Aorta (tissue), 5 donors: ENCODE measurements at regions not wholly inside any gene's neighbourhood (a gene's known extent, or its start where the extent isn't known, plus 50 kb on each side); places are given as distances from the start of the nearest gene placed in this dataset.
A peak's percentile ranks its signal among the peaks of the same experiment; 100 is the strongest.

Experiments
- ATAC-seq: fragments of 200-7000 bp; cut with Tn5 transposase; one replicate; pipeline ENCODE4 v1.9.1; 2022; ENCODE audit warnings: moderate library complexity; ENCODE audit not compliant: low FRiP score
- DNase-seq, 2 donors: peaks; one replicate each; pipeline ENCODE4 v3.0.0-alpha.2; 2020
- H3K27ac ChIP-seq, 2 donors: one replicate each; pipeline ENCODE4 v1.5.1; 2013; ENCODE audit warnings: low read length in 2 of 2, mild to moderate bottlenecking in 2 of 2, moderate library complexity in 2 of 2, control low read depth in 1 of 2, inconsistent platforms in 1 of 2, low read depth in 1 of 2
- H3K27me3 ChIP-seq, 2 donors: one replicate each; pipeline ENCODE4 v1.6.1; 2013; ENCODE audit warnings: control low read depth in 1 of 2, low read length in 1 of 2, mild to moderate bottlenecking in 1 of 2, moderate library complexity in 1 of 2; ENCODE audit not compliant: insufficient read depth in 2 of 2, control insufficient read depth in 1 of 2
- H3K36me3 ChIP-seq, 2 donors: one replicate each; pipeline ENCODE4 v1.6.1; 2013; ENCODE audit warnings: control low read depth in 1 of 2, low read length in 1 of 2, mild to moderate bottlenecking in 1 of 2; ENCODE audit not compliant: insufficient read depth in 2 of 2, control insufficient read depth in 1 of 2
- H3K4me1 ChIP-seq, 2 donors: one replicate each; pipeline ENCODE4 v1.6.1; 2013; ENCODE audit warnings: low read length in 2 of 2, control low read depth in 1 of 2, mild to moderate bottlenecking in 1 of 2, moderate library complexity in 1 of 2; ENCODE audit not compliant: insufficient read depth in 2 of 2, control insufficient read depth in 1 of 2
- H3K4me3 ChIP-seq, 2 donors: one replicate each; pipeline ENCODE4 v1.5.1; 2013; ENCODE audit warnings: low read length in 2 of 2, control low read depth in 1 of 2, mild to moderate bottlenecking in 1 of 2
- H3K9me3 ChIP-seq: one replicate; pipeline ENCODE4 v1.6.1; 2013; ENCODE audit warnings: mild to moderate bottlenecking, low read length; ENCODE audit not compliant: control insufficient read depth
- WGBS, 2 donors: extraction: QIAGEN DNeasy Blood & Tissue Kit; methylation state at CpG; one replicate each; pipeline ENCODE4 v1.1.7; 2013; 5-methylcytosine and 5-hydroxymethylcytosine counted together
- intact Hi-C, 2 donors: fragments of 100-400 bp; cut with DNase I; formaldehyde crosslinking; loops; one replicate each; pipeline versions ENCODE4 v1.14.2 to v1.15.0; 2022
- donor health status: healthy with polysubstance abuse.
- donor health status: Bipolar disorder and iron deficiency.
- donor health status: DM: no; HTN: no; CAD: no.
- donor health status: DM: no; HTN: no; CAD: no.
- donor health status: DM: yes; HTN: yes; CAD: no.

GRCh38 chr2:212672186-212672585 lies 133.6 kb upstream of the ERBB4 start:
- H3K36me3 ChIP-seq, result no peaks in the 10 kb centered on the region
- no peak for DNase-seq
- 80 to 89% methylated on average over 2 of the region's 2 CpGs for WGBS, 2 donors
- no peak for ATAC-seq
- peaks cover 0 to 1% of the 10 kb centered on the region in 2 donors for H3K4me1 ChIP-seq
- H3K27me3 ChIP-seq, result no peaks in the 10 kb centered on the region
- intact Hi-C loops, result no loop called here
- no peak overlapping the region for H3K4me3 ChIP-seq
- H3K9me3 ChIP-seq, result no peaks in the 10 kb centered on the region
- no peak overlapping the region for H3K27ac ChIP-seq

- H3K4me1 ChIP-seq, result peaks cover 0 to 2% of the 10 kb centered on the region in 2 donors
- no peaks in the 10 kb centered on the region for H3K36me3 ChIP-seq
- H3K9me3 ChIP-seq, result no peaks in the 10 kb centered on the region
- H3K27me3 ChIP-seq, result no peaks in the 10 kb centered on the region
- no peak overlapping the region for H3K4me3 ChIP-seq
- intact Hi-C loops, result no loop called here
- H3K27ac ChIP-seq, result no peak overlapping the region
- ATAC-seq, result no peak
- no peak for DNase-seq
- WGBS, 2 donors, result 90 to 95% methylated on average over 2 of the region's 2 CpGs
Observed at GRCh38 chr2:212669761-212670160, 131.2 kb upstream of the ERBB4 start.

GRCh38 chr2:212667751-212668316 lies 129.2 kb upstream of the ERBB4 start:
- H3K4me3 ChIP-seq, result no peak overlapping the region
- H3K4me1 ChIP-seq, result peaks cover 0 to 2% of the 10 kb centered on the region in 2 donors
- H3K27me3 ChIP-seq, result no peaks in the 10 kb centered on the region
- ATAC-seq (peak; percentile 51), DNase-seq (no peak)
- no peaks in the 10 kb centered on the region for H3K9me3 ChIP-seq
- intact Hi-C loops, result no loop called here
- no peaks in the 10 kb centered on the region for H3K36me3 ChIP-seq
- H3K27ac ChIP-seq, result no peak overlapping the region

- intact Hi-C loops, result no loop called here
- WGBS, 2 donors, result 87 to 91% methylated on average over 1 of the region's 1 CpG
Observed at GRCh38 chr2:212665948-212666347, 127.3 kb upstream of the ERBB4 start.

GRCh38 chr2:212659441-212659840 lies 120.8 kb upstream of the ERBB4 start:
- ATAC-seq, result peak; percentile 7

More at GRCh38 chr2:212665948-212666347, 127.3 kb upstream of the ERBB4 start:
- DNase-seq, result no peak
- Histone ChIP-seq H3K27ac (no peak overlapping the region), H3K9me3 (no peaks in the 10 kb centered on the region), H3K4me1 (peaks cover 0 to 2% of the 10 kb centered on the region in 2 donors), H3K27me3 (no peaks in the 10 kb centered on the region), H3K36me3 (no peaks in the 10 kb centered on the region), H3K4me3 (no peak overlapping the region)
- no peak for ATAC-seq

GRCh38 chr2:212649646-212650045 lies 111.0 kb upstream of the ERBB4 start:
- Histone ChIP-seq H3K4me3 (no peak overlapping the region), H3K36me3 (no peaks in the 10 kb centered on the region), H3K27ac (no peak overlapping the region), H3K9me3 (no peaks in the 10 kb centered on the region), H3K27me3 (no peaks in the 10 kb centered on the region), H3K4me1 (peaks cover 0 to 2% of the 10 kb centered on the region in 2 donors)
- intact Hi-C loops, result no loop called here
- ATAC-seq (no peak), DNase-seq (no peak)
- 4 to 5% methylated on average over 1 of the region's 1 CpG for WGBS, 2 donors

More at GRCh38 chr2:212659441-212659840, 120.8 kb upstream of the ERBB4 start:
- 64 to 66% methylated on average over 3 of the region's 3 CpGs for WGBS, 2 donors
- H3K27me3 ChIP-seq, result no peaks in the 10 kb centered on the region
- H3K27ac ChIP-seq, result no peak overlapping the region
- no peak for DNase-seq
- no peaks in the 10 kb centered on the region for H3K4me1 ChIP-seq
- no peaks in the 10 kb centered on the region for H3K36me3 ChIP-seq
- H3K4me3 ChIP-seq, result no peak overlapping the region
- H3K9me3 ChIP-seq, result peaks cover 1% of the 10 kb centered on the region
- intact Hi-C loops, result no loop called here

- no peak for DNase-seq
- Histone ChIP-seq H3K36me3 (no peaks in the 10 kb centered on the region), H3K27ac (no peak overlapping the region), H3K4me1 (peaks cover 0 to 2% of the 10 kb centered on the region in 2 donors), H3K9me3 (no peaks in the 10 kb centered on the region), H3K27me3 (no peaks in the 10 kb centered on the region), H3K4me3 (no peak overlapping the region)
- intact Hi-C loops, result no loop called here
- 63 to 68% methylated on average over 3 of the region's 3 CpGs for WGBS, 2 donors
- no peak for ATAC-seq
Observed at GRCh38 chr2:212646698-212647366, 108.2 kb upstream of the ERBB4 start.

- intact Hi-C loops, result no loop called here
- Histone ChIP-seq H3K27ac (no peak overlapping the region), H3K9me3 (no peaks in the 10 kb centered on the region), H3K4me3 (no peak overlapping the region), H3K4me1 (peaks cover 0 to 2% of the 10 kb centered on the region in 2 donors), H3K27me3 (no peaks in the 10 kb centered on the region), H3K36me3 (no peaks in the 10 kb centered on the region)
- ATAC-seq, result no peak
- no peak for DNase-seq
- 39 to 49% methylated on average over 3 of the region's 3 CpGs for WGBS, 2 donors
Observed at GRCh38 chr2:212644195-212644837, 105.7 kb upstream of the ERBB4 start.

GRCh38 chr2:212640428-212640827 lies 101.8 kb upstream of the ERBB4 start:
- DNase-seq (no peak), ATAC-seq (no peak)
- H3K9me3 ChIP-seq, result no peaks in the 10 kb centered on the region
- WGBS, 2 donors, result 77 to 91% methylated on average over 1 of the region's 1 CpG
- no peaks in the 10 kb centered on the region for H3K36me3 ChIP-seq
- intact Hi-C loops, result no loop called here
- no peak overlapping the region for H3K27ac ChIP-seq
- no peaks in the 10 kb centered on the region for H3K4me1 ChIP-seq
- H3K27me3 ChIP-seq, result no peaks in the 10 kb centered on the region
- no peak overlapping the region for H3K4me3 ChIP-seq
